ENCODE measurements at regions not wholly inside any gene's neighbourhood (a gene's known extent, or its start where the extent isn't known, plus 50 kb on each side); places are given as distances from the start of the nearest gene placed in this dataset.
"Not testable (repeated sequence)": the region's sequence is repeated elsewhere in the genome, so short reads cannot be mapped to it uniquely, and the experiment has no call there.

GRCh38 chr6:76764057-76764456 is 691.6 kb upstream of the IMPG1 start:
- in situ Hi-C loops (cut with HindIII; ENCODE audit: low sequenced_read_pairs), result no loop called here

GRCh38 chr6:76752841-76753240 is 680.4 kb upstream of the IMPG1 start:
- in situ Hi-C loops (cut with HindIII; ENCODE audit: low sequenced_read_pairs), result no loop called here

More at GRCh38 chr6:76764057-76764456, 691.6 kb upstream of the IMPG1 start:
- DNase-seq (ENCODE audit: low spot score), result no peak

GRCh38 chr6:76745388-76745787 is 672.9 kb upstream of the IMPG1 start:
- DNase-seq (ENCODE audit: low spot score); in situ Hi-C loops (cut with HindIII; ENCODE audit: low sequenced_read_pairs): not testable (repeated sequence)

More at GRCh38 chr6:76752841-76753240, 680.4 kb upstream of the IMPG1 start:
- no peak for DNase-seq (ENCODE audit: low spot score)

GRCh38 chr6:76744151-76744720 is 671.8 kb upstream of the IMPG1 start:
- in situ Hi-C loops (cut with HindIII; ENCODE audit: low sequenced_read_pairs); DNase-seq (ENCODE audit: low spot score): not testable (repeated sequence)

- in situ Hi-C loops (cut with HindIII; ENCODE audit: low sequenced_read_pairs), result no loop called here
- no peak for DNase-seq (ENCODE audit: low spot score)
These were observed 670.5 kb upstream of the IMPG1 start for GRCh38 chr6:76742919-76743318.

- no peak for DNase-seq (ENCODE audit: low spot score)
- in situ Hi-C loops (cut with HindIII; ENCODE audit: low sequenced_read_pairs), result no loop called here
These were observed 647.0 kb upstream of the IMPG1 start for GRCh38 chr6:76719449-76719848.

- in situ Hi-C loops (cut with HindIII; ENCODE audit: low sequenced_read_pairs), result no loop called here
- DNase-seq (ENCODE audit: low spot score), result no peak
These were observed 636.3 kb upstream of the IMPG1 start for GRCh38 chr6:76708641-76709331.

- in situ Hi-C loops (cut with HindIII; ENCODE audit: low sequenced_read_pairs), result no loop called here
These were observed 635.2 kb upstream of the IMPG1 start for GRCh38 chr6:76707630-76708029.

GRCh38 chr6:76706631-76707030 is 634.2 kb upstream of the IMPG1 start:
- DNase-seq (ENCODE audit: low spot score), result no peak
- in situ Hi-C loops (cut with HindIII; ENCODE audit: low sequenced_read_pairs), result no loop called here

More at GRCh38 chr6:76707630-76708029, 635.2 kb upstream of the IMPG1 start:
- no peak for DNase-seq (ENCODE audit: low spot score)

- in situ Hi-C loops (cut with HindIII; ENCODE audit: low sequenced_read_pairs), result no loop called here
- no peak for DNase-seq (ENCODE audit: low spot score)
These were observed 633.6 kb upstream of the IMPG1 start for GRCh38 chr6:76706086-76706485.

GRCh38 chr6:76703786-76704185 is 631.3 kb upstream of the IMPG1 start:
- in situ Hi-C loops (cut with HindIII; ENCODE audit: low sequenced_read_pairs), result no loop called here
- DNase-seq (ENCODE audit: low spot score), result no peak

- no peak for DNase-seq (ENCODE audit: low spot score)
- in situ Hi-C loops (cut with HindIII; ENCODE audit: low sequenced_read_pairs), result no loop called here
These were observed 630.8 kb upstream of the IMPG1 start for GRCh38 chr6:76703285-76703684.

- in situ Hi-C loops (cut with HindIII; ENCODE audit: low sequenced_read_pairs), result no loop called here
- DNase-seq (ENCODE audit: low spot score), result no peak
These were observed 629.7 kb upstream of the IMPG1 start for GRCh38 chr6:76702187-76702586.

- in situ Hi-C loops (cut with HindIII; ENCODE audit: low sequenced_read_pairs), result no loop called here
- DNase-seq (ENCODE audit: low spot score), result no peak
These were observed 629.1 kb upstream of the IMPG1 start for GRCh38 chr6:76701610-76702009.

- in situ Hi-C loops (cut with HindIII; ENCODE audit: low sequenced_read_pairs), result no loop called here
- DNase-seq (ENCODE audit: low spot score), result no peak
These were observed 625.1 kb upstream of the IMPG1 start for GRCh38 chr6:76697585-76697984.

GRCh38 chr6:76694795-76695194 is 622.3 kb upstream of the IMPG1 start:
- no peak for DNase-seq (ENCODE audit: low spot score)
- in situ Hi-C loops (cut with HindIII; ENCODE audit: low sequenced_read_pairs), result no loop called here

GRCh38 chr6:76684875-76685274 is 612.4 kb upstream of the IMPG1 start:
- in situ Hi-C loops (cut with HindIII; ENCODE audit: low sequenced_read_pairs), result no loop called here
- no peak for DNase-seq (ENCODE audit: low spot score)

GRCh38 chr6:76683985-76684384 is 611.5 kb upstream of the IMPG1 start:
- no peak for DNase-seq (ENCODE audit: low spot score)
- in situ Hi-C loops (cut with HindIII; ENCODE audit: low sequenced_read_pairs), result no loop called here

GRCh38 chr6:76682842-76683241 is 610.4 kb upstream of the IMPG1 start:
- in situ Hi-C loops (cut with HindIII; ENCODE audit: low sequenced_read_pairs), result no loop called here
- no peak for DNase-seq (ENCODE audit: low spot score)

- in situ Hi-C loops (cut with HindIII; ENCODE audit: low sequenced_read_pairs), result no loop called here
- no peak for DNase-seq (ENCODE audit: low spot score)
These were observed 609.3 kb upstream of the IMPG1 start for GRCh38 chr6:76681781-76682180.

GRCh38 chr6:76677017-76677416 is 604.6 kb upstream of the IMPG1 start:
- in situ Hi-C loops (cut with HindIII; ENCODE audit: low sequenced_read_pairs), result no loop called here
- no peak for DNase-seq (ENCODE audit: low spot score)
